GM12864 (cell line): ENCODE measurements at regions not wholly inside any gene's neighbourhood (a gene's known extent, or its start where the extent isn't known, plus 50 kb on each side); places are given as distances from the start of the nearest gene placed in this dataset.

Source experiments
- DNase-seq: peaks from one replicate; pipeline ENCODE4 v3.0.0-alpha.2; 2011; ENCODE audit warnings: low read depth
- H3K4me3 ChIP-seq: 2 replicates; pipeline ENCODE4 v1.5.1; 2011; ENCODE audit warnings: mild to moderate bottlenecking, low read depth, low read length, control low read depth
- TF ChIP-seq, protein P1 (sequence below): IDR thresholded peaks from 2 replicates; pipeline ENCODE4 v1.5.1; 2011; ENCODE audit warnings: low read depth, mild to moderate bottlenecking, moderate library complexity, low read length, control low read depth, inconsistent platforms; ENCODE audit errors: missing control alignments

DNA sequence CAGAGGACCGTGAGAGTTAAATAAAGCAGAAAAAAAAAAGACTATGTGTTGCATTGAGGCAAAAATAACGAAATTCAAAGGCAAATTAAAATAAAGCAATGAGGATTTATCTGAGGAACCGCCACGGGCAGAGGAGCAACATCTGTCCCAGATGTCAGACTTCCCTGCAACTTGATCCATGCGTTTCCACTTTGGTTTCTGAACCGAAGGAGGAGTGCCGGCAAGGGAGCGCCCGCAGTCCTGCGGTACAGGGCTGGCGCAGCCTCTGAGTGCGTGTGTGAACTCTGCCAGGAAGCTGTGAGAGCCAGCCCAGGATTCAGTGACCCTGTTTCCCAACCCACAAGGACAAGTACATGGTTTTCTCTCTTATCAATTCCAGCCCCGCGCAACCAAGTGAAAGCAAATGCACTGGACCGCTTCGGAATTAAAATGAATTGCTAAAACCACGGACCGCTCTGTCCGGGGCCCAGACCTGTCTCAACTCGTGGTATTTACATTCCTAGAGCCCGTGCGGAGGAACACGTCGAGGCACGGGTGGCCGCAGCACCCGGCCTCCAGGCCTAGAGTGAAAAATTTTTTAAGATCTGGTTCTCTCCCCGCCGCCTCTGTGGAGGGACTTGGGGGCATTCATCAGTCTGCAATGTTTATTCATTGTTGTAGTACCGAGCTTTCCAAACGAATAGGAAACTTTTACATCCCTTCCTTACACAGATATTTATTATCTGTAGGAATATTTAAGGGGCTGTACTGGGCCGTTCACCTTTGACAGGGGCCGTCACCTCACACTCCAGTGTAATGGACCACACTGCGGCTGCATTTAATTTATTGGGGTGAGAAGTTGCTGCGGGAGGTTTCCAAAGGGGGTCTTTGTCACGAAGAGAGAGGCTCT, 291.5 kb upstream of the NFE2L3 start:
- DNase-seq, result no peak
- TF ChIP-seq, protein P1, sequence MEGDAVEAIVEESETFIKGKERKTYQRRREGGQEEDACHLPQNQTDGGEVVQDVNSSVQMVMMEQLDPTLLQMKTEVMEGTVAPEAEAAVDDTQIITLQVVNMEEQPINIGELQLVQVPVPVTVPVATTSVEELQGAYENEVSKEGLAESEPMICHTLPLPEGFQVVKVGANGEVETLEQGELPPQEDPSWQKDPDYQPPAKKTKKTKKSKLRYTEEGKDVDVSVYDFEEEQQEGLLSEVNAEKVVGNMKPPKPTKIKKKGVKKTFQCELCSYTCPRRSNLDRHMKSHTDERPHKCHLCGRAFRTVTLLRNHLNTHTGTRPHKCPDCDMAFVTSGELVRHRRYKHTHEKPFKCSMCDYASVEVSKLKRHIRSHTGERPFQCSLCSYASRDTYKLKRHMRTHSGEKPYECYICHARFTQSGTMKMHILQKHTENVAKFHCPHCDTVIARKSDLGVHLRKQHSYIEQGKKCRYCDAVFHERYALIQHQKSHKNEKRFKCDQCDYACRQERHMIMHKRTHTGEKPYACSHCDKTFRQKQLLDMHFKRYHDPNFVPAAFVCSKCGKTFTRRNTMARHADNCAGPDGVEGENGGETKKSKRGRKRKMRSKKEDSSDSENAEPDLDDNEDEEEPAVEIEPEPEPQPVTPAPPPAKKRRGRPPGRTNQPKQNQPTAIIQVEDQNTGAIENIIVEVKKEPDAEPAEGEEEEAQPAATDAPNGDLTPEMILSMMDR, result no peak
- H3K4me3 ChIP-seq, result no peak overlapping the region

- no peak for DNase-seq
- TF ChIP-seq, protein P1, result no peak
- no peak overlapping the region for H3K4me3 ChIP-seq
Measured at GRCh38 chr7:25861164-25861496, 290.9 kb upstream of the NFE2L3 start.

DNA sequence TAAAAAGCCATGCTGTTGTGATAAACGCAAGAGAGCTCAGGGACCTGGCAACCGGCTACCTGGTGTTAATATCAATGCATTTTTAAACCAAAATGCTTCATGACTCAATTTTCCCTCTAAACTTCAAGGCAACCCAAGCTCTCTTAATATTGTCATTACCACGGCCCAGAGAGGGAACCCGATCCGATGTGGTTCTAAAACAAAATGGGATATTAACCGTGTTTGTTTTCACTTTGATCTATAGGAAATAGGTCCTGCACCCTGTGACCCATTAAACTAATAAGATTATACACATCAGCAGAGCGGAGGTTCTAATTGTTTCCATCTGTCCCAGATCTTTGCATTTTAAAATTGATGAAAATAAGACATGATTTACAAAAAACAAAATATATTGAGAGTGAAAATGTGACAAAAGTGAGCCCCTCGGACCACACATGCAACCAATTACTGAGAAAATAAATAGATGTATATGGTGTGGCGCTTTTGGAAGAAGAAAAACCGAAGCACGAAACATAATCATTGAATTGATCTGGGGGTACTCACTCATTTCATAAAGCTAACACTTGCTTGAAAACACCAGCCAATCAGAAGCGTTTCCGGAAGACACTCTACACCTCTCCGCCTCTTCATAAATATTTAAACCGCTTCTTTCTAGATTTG, 290.3 kb upstream of the NFE2L3 start:
- H3K4me3 ChIP-seq, result peak overlapping the region; percentile 46
- DNase-seq, result no peak
- TF ChIP-seq, protein P1, result no peak

DNA sequence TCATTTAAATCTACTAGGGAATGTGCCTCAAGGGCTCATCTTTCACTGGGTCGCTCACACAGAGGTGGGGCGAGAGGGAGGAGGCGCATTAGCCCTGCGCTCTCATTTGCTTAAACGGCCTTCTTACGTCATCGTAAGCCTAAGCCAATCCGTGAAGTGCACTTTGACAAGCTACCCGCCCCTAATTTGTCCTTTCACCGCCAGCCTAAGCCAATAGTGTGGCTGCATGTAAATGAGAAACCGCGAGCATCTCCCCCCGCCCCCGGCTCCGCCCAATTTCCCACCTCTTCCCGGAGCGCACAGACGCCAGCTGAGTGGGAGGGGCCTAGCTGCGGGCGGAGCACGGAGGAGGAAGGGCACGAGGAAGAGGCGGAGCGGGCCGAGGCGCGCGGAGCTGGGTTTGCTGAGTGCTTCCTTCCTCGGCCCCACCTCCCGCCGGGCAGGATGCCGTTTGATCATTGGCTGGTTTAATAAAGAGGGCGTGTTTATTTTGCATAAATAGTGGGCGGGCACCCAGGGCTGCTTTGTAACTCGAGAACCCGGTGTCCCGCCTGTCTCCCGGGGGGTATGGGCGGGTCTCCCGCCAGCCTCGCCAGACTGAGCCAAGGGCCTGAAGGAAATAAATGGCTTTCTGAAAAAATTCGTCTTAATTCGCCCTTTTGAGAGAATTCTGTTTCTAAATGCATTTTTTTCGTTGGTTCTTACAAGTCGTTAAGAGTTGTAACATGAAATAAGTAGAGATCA, 289.6 kb upstream of the NFE2L3 start:
- peak; percentile 98 for DNase-seq
- peak overlapping the region; percentile 46; the same call in 1 of the 2 replicates for H3K4me3 ChIP-seq
- TF ChIP-seq, protein P1, result no peak

- no peak for DNase-seq
Measured at GRCh38 chr7:25863005-25863728, 288.8 kb upstream of the NFE2L3 start.

GRCh38 chr7:25863729-25864110, 288.3 kb upstream of the NFE2L3 start:
- TF ChIP-seq, protein P1, result no peak
- DNase-seq, result no peak
- no peak overlapping the region for H3K4me3 ChIP-seq

More at GRCh38 chr7:25863005-25863728, 288.8 kb upstream of the NFE2L3 start:
- TF ChIP-seq, protein P1, result no peak
- no peak overlapping the region; the same call in 1 of the 2 replicates for H3K4me3 ChIP-seq
